ENCODE measurements at regions not wholly inside any gene's neighbourhood (a gene's known extent, or its start where the extent isn't known, plus 50 kb on each side); places are given as distances from the start of the nearest gene placed in this dataset.

GRCh38 chr2:180416627-180417026 lies 409.5 kb upstream of the CWC22 start:
- TF ChIP-seq CTCF (IDR thresholded peaks at IDR 0.05) (no peak), POLR2A (IDR thresholded peaks at IDR 0.05) (no peak)
